HG02759 (cell line): ENCODE measurements at regions not wholly inside any gene's neighbourhood (a gene's known extent, or its start where the extent isn't known, plus 50 kb on each side); places are given as distances from the start of the nearest gene placed in this dataset.
A peak's percentile ranks its signal among the peaks of the same experiment; 100 is the strongest.

Source experiments
- ATAC-seq: cut with Tn5 transposase; IDR thresholded peaks from one replicate; pipeline ENCODE4 v1.9.1; 2021; ENCODE audit warnings: mild to moderate bottlenecking, moderate library complexity; ENCODE audit not compliant: unreplicated experiment

DNA sequence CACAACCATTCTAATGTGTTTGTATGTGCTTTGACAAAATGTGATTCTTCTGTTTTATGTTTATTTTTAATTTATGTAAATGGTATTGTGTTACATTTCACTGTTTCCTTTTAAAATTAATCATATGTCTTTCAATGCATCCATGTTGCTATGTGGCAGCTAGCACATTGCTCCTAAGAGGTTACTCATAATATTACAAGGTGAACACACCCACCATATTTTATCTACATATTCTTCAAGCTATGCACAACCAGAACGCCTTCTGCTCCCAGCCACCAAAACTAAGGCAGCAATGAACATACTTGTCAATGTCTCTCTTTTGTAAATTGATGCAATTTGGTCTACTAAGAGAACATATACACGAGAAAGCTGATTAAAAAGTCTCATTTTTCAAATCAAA, 160.6 kb upstream of the OSR1 start:
- ATAC-seq, result no peak

DNA sequence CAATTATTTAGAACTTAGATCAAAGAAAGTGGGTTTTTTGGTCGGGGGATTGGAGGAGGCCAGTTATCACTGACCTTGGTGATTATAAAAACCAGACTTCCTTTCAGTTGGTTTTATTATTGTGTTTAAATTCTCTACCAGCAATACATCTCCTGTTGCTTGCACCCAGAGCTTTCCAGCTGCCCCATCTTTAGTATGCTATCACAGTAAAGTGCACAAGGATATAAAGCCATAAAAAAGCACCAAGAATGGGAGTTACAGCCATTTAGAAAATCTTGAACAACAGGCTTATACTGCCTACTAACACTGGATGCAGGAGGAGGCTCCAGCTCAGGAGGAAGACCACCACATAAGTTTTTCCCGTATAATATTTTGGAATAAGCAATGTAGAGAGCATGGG, 148.7 kb upstream of the OSR1 start:
- no peak for ATAC-seq

DNA sequence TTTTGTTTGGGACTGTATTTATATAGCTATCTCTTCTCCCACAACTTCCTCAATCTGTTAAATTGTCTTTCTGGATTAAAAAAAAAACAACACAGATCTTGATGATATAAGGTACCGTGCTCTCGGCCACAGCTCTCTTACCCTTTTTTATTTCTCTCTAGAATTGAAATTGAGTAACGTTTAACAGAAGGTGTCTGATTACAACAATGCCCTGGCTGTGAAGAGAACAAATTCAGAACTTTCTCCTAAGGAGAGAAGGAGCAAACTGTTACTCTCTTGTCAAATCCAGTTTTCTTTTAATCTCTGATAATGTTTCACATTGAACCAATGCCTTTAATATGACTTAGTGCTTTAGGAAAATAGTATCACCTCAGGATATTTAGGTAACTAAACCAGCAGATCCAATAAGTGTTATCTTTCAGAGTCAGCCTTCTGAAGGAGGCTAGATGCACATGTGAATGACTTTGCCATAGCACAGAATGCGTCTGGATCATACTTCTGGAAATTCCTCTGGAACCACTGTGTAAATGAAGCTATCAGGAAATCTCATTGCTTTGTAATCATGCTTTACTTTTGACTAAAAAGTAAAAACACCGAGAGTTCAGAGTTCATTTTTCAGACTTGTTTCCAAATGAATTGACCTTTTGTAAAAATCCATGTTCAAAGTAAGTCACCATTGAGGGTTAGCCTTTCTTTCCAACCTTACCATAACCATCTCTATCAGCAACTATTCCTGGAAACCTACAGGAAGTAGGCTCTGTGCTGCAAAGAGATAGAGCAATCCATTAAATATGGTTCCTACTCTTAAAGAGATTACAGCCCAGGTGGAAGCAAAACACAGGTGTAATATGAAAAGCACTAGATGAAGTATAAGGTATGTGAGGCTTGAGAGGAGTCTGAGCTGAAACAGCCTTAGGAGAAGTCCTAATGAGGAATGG, 147.0 kb upstream of the OSR1 start:
- ATAC-seq, result no peak

DNA sequence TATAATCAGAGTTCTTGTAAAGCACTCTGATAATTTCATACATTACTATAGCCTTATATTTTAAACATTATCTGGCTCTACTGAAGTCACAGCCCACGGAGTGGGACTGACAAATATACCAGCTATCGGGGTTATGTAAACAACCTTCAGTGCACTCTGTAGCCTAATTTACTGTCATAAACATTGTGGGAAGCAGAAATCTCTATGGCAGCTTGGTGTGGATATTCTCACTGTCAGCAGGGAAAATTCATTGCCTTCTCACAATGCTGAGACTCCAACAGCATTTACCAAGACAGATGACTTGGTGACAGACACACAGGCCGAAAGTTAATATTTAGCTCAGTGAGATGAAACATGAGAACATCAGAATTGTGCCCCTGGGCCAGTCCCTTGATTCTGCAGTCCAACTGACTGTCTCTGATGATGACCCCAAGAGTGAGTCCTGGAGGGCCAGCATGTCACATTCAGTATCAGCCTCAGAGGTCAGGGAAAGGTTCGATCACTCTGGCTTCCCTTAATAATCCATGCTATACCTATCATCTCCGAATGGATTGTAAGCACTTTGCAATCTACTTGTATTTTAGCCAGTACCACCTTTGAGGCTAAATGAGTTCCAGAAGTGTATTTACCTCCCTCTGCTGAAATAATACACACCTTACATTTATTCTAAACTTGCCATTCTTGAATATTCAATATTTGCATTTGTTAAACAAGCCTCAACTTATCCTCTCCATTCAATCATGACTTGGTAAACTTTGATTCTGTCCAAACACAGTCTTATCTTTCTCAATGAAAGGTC, 146.2 kb upstream of the OSR1 start:
- no peak for ATAC-seq

DNA sequence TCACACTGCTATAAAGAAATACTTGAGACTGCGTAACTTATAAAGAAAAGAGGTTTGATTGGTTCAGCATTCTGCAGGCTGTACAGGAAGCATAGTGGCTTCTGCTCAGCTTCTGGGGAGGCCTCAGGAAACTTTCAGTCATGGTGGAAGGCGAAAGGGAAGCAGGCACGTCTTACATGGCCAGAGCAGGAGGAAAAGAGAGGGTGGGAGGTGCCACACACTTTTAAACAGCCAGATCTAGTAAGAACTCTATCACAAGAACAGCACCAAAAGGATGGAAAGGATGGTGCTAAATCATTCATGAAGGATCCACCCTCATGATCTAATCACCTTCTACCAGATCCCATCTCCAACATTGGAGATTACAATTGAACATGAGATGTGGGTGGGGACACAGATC, 145.5 kb upstream of the OSR1 start:
- ATAC-seq, result no peak

DNA sequence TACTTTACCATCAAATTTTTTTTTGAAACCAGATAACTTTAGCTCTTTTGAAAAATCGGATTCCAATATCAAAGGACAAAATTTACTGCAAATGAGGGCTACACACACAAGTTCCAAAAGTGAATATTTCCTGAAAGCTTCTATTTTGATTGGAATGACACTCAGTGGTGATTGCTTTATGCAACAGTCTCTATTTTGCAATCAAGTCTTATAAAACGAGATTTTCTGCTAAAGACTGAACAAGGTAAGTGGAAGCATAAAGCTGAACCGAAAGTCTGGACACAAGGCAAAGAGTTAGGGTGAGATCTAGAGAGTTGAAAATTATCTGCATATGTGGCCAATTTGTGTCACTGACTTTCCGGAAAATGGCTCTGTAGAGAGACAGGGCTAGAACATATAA, 145.0 kb upstream of the OSR1 start:
- no peak for ATAC-seq

DNA sequence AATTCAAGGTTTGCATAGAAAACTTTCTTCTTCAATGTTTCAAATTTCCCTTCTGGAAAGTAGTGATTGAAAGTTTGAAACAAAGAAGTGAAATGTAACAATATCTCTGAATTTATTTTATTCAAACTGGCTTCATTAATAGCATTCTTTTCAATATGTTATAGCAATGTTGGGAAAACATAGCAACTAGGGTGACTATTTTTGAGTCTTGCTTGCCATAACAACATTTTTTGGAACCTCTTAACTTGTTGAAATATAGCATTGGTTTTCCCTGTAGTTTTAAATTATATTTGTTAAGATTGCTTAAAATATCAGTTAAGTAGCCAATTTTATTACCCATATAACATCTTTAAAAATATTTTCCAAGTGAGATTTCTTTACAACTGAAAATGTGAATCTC, 141.7 kb upstream of the OSR1 start:
- ATAC-seq, result no peak

DNA sequence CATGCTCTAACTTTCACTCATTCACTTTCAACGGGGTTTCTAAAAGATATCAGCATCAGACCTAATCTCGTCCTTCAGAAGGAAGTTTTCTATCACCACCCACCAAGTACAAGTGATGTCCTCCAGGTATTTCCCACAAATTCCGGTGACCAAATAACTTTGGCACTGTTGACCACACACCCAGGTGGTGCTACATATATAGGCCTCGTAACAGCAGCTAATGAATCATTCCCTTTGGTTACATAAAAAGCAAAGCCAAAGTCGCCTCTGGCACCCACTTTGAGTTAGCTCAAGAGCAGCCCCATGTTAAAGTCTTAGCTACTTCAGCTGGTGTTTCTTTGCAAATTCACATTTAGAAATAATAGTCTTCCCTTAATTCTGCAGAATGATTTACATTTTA, 138.2 kb upstream of the OSR1 start:
- ATAC-seq, result no peak

DNA sequence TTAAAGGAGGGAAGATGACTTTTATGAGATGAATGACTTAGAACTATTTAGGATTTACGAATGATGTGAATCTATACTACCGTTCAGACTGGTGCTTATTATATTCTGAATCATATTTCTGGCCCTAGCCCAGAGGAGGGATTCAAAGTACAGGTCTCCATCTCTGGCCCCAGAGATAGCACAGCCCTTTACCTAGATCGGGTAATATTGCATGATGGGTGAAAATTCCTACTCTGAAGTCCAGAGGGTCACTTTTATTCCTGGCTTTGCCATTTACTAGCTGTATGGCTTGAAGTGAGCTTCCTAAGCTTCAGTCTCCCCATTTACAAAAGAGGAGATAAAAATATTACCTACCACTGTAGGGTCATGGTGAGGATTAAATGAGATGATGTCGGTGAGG, 135.8 kb upstream of the OSR1 start:
- ATAC-seq, result no peak

DNA sequence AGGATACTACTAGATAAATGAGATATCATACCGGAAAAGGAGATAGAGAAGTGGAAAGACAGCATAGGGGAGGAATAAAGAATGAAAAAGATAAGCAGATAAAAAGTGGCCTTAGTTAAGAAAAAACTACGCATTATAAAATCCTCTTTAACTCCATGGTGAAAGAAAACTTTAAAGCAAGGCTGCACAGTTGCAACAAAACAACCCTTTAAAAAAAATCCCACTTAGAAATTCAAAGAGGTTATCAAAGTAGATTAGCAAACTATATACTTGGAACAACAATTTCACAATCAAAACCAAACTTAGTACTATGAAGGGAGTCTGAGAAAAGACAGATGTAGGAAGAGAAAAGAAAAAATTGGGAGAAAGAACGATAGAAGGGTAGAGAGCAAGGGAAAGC, 133.4 kb upstream of the OSR1 start:
- ATAC-seq, result no peak

DNA sequence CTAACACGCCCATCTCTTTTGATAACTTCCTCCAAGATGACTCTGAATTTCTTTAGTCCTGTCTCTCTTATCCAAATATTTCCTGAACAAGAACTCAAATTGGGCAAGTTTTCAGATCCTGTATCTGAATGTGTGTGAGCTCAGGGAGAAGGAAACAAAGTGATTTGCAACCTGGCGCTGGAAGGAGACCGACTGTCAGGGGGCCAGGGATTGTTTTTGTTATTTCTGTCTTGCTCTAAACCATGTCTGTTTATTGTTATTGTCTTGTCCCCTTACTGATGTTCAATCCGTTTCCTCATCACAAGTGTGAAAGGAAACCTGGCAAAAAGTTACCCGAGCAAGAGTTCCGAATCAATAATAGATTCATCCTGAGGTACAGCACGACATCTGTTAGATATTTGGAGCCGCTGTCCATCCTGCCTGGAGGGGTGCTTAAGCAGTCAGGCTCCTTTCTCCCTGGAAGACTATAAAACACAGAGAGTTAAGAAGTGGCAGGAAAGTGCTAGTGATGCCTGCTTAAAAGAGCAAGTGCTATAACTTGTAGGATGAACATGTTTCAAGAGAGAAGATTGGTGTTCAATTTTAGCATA, 132.5 kb upstream of the OSR1 start:
- ATAC-seq, result no peak

DNA sequence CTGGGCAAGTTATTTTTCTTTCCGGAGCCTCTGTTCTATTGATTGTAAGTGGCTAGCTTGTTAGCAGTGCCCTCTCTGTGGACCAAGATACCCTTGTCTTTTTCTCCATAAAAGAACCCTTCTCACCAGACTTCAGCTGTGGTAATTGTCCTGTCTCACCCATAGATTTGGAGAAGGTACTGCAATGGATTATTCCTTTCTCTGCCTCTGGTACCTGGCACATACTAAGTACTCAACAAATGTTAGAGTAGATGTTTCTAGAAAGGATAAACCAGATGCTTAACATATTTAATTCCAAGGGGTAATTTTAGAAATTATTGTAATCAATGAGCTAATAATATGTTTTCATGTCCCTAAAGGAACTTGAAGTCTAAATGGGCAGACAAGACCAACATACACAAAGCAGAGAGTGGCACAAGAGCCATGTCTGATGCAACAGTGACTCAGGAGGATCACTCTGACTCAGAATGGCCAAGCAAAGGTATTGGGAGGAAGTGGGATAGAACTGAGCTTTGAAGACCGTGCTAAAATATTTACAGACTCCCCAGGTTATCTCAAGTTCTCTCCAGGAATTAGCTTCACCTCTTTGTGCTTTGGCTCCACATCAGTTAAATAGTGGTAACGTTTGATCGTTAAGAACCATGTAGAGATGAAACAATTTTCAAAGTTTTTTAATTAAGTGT, 129.7 kb upstream of the OSR1 start:
- ATAC-seq, result peak; percentile 95

DNA sequence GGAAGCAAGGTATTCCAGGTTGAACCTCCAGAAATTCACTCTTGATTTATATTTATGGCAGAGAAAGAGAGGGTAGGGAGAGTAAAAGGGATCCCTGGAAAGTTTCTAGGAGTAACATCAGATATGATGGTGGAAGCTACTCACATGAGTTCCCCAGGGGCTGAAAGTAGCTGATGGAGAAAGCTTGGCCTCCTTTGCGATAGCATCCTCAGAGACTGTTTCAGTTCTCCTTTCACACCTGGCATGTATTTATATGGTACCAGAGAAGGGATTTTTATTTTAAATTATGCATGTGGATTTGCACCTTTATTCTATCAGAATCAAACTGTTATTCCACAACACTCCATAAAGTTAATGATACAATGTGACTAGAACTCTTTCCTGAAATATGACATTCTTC, 126.3 kb upstream of the OSR1 start:
- peak; percentile 57 for ATAC-seq

DNA sequence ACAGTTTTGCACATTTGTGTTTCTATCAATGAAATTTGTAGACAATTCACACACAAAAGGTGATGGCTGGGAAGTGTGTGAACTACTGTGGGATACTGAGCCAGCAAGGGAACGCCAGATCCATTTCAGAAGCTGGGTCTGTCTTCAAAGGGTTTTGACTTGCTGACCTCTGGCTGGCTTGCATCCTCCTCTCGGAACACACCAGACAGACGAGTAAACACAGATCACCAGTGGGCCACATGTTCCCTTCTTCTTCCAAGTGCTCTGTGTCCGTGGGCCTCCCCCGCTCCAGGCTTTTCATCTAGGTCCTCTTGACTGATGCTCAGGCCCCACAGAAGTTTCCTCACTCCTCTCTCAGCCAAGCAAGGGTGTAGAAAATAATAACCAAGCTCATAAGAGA, 122.2 kb upstream of the OSR1 start:
- no peak for ATAC-seq

DNA sequence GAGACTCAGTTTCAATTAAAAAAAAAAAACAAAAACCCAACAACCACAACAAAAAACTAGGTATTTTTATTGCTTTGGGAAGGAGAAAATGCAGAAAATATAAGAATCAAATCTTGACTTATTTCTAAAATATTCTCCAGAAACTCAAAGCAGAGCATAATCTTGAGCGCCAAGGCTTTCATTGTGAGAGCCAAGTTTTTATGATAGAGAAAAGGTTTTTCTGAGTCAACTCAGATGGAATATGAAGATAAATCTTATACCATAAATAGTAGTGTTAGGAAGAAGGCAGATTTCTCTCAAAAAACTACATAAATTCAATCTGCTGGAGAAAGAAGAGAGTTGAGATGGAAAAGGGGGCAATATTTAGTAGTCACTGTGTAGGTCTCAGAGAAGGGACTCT, 121.2 kb upstream of the OSR1 start:
- ATAC-seq, result no peak

DNA sequence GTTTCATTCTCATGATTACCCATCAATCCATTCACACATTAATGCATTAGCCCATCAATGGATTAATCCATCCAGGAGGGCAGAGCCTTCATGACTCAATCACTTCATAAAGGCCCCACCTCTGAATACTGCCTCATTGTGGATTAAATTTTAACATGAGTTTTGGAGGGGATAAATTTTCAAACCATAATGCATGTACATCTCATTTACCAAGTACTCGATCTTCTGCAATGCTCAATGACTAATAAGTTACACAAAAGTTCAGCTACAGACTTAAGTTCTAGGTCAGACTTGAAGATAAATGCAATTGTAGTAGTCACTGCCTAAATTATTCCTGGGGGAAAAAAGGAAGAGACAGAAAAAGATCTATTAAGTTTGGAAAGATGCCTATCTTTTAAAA, 120.0 kb upstream of the OSR1 start:
- no peak for ATAC-seq

DNA sequence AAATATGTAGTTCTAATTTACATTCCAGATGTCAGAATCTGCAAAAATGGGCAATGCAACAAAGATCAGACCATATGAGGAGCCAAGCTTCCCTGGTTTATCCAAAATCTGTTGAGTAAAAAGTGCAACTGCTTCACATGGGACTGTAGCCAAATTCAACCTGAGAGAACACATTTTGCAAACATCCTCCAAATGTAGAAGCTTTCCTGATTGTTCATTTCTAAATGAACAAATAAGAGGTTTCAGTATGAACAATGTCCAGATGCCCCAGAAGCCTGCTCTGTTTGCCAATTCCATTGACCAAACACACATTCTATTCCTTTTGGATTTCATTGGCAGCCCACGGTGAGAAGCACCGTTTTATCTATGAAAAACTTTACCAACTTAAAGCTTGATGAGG, 117.9 kb upstream of the OSR1 start:
- ATAC-seq, result no peak

DNA sequence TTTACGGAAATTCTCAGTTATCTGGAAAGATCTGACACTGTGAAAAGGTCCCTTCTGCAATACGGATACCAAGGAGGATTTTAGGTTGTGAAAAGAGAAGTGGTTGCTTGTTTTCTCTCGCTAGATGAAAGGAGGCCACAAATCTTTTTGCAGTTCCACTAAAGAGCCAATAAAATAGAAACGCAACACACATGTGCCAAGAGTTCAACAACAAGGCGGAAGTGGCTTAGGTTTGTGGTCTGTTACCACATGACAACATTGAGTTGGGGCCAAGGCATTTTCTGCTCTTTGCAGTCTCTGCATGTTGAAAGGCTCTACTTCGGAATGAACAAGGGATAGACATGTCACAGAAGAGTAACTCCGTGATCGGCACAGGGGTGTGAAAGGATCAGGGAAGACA, 115.7 kb upstream of the OSR1 start:
- ATAC-seq, result peak; percentile 97

DNA sequence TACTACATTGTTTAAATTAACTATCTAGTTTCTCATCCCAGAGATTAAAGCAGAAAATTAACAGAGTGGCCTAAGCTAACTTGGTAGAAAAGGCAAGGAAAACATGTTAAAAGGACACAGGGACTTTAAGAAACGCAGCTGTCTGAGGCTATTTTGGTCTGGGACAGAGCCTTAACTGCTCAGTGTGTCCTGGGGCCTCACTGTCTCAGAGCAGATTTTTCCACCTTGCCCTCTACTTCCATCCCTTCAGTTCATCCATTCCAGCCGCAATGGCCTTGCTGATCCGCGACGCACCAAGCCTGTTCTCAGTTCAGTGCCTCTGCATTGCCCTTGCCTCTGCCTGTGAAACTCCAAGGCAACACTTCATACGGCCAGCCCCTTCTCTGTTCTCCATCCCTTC, 114.9 kb upstream of the OSR1 start:
- no peak for ATAC-seq

DNA sequence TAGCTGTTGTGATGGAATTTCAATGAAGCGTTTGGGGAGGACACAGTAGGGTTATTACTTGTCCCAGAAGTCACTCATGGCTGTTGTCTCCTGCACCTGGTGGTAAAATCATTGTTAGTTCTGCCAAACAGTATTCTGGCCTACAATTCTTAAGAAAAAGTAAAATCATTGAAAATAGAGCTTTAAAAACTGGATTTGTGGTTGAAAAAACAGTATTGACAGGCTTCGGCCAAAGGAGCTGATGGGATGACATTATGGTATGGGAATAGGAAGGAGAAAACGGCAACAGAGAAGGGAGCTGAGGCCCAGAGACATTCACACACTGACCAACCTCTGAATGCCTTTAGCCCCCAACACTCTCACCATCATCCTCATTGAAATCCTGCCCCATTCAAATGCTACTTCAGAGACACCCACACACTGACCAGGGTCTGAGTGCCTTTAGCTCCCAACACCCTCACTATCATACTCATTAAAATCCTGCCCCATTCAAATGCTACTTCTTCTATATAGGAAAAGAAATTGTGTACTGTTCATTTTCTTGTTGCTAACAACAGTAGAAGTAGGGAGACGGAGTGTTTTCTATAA, 114.1 kb upstream of the OSR1 start:
- ATAC-seq, result no peak

DNA sequence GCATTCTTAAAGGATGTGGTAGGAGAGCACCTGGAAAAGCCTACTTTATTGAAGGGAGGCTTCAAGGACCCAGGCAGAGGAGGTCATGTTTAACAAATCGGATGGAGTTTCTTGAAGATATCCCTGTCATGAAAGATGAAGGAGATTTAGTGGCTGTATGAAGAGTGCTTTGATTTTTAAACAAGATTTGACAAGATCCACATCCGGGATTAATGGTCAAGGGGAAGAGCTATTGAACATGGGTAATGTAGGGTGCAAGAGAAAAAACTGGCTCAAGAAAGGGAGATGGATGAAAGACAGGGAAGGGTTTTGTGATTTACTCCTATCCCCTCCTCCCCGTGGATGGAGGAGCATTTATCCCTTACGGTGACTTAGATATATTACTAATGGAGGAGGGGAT, 113.1 kb upstream of the OSR1 start:
- no peak for ATAC-seq
